ENCODE measurements at regions not wholly inside any gene's neighbourhood (a gene's known extent, or its start where the extent isn't known, plus 50 kb on each side); places are given as distances from the start of the nearest gene placed in this dataset.
A peak's percentile ranks its signal among the peaks of the same experiment; 100 is the strongest.

DNA sequence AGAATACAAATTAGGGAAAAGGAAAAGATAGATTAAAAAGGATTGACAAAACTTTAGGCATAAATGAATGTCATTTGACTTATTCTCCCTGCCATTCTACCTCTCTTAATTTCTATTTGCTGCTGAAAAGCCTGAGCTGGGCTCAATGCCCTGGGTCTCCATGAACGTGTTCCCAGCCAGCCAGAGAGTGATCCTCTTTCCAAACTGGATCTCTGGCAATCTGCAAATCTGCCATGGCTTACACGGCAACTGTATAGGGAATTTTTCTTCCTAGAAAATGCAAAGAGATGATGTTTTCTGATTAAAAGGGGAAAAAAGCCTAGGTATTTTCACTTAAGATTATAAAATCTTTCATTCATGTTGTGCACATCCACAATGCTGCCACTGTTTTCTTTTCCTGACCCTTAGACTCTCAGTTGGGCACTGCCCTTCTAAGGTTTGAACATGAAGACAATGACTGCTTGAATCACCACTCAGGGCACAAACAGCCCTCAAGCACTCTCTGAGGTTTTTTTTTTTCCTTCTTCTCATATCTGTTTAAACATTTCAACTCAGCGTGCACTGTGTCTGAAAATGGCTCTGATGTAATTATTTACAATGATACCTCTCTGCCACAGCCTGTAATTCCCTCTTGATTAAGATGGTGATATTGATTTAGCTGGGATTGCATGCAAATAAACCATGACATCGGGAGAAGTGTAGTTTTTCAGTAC lies 60.3 kb downstream of the DACT1 start:
- no peak for DNase-seq (ENCODE audit: low read depth)

DNA sequence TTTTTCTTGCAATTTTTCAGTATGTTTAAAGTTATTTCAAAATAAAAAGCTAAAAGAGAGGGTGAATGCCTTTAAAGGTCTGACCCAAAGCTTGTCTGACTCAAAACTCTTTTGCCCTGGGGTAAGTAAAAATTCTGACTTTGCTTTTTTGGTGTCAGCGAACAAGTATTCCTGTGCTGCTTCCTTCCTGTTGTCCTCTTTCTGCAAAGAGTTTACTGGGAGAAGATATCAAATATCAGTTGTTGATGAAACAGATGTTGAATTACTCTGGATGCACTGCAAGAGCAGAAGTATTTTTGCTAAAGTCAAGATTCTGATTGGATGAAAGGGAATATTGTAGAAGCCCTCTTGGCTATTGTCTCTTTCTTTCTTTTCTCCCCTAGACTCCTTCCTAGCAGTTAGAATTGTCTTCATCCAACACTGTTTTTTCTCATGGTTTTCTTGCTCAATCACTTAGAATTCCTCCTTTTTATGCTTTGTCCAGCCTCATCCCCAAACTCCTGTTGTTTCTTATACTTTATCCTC lies 62.0 kb downstream of the DACT1 start:
- no peak for DNase-seq (ENCODE audit: low read depth)

DNA sequence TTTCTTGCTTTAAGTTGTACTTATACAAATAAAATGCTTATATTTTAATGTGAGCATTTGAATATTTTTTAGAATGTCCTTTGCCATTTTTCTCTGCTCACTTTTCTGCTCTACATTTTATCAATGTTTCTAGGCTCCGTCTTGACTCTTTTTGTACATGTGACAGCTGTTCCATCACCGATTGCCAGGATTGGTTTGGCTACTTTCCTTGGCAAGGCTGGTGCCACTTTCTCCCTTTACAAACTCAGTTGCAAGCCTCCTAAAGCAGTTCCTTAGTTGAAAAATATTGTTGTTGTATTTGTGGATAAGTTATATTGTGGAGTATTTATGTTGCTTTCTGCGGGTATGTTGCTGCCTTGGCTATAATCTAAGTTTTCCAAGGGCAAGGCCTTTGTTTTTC lies 63.4 kb downstream of the DACT1 start:
- no peak for DNase-seq (ENCODE audit: low read depth)

DNA sequence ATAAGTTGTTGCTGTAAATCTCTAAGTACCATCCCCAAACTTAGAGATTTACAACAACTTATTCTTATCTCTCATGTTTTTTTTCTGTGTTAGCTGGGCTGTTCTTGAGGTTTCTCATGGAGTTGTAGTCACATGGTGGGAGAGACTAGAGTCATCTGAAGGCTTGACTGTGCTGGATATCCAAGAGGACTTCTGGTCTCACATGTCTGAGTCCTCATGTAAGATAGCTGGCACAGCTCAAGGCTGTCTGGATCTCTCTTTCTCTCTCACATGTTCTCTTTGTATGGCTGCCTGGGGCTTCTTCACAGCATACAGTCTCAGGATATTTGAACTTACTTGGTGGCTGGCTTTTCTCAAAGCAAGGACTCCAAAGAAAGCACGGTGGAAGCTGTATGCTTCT lies 63.8 kb downstream of the DACT1 start:
- DNase-seq (ENCODE audit: low read depth) = no peak

DNA sequence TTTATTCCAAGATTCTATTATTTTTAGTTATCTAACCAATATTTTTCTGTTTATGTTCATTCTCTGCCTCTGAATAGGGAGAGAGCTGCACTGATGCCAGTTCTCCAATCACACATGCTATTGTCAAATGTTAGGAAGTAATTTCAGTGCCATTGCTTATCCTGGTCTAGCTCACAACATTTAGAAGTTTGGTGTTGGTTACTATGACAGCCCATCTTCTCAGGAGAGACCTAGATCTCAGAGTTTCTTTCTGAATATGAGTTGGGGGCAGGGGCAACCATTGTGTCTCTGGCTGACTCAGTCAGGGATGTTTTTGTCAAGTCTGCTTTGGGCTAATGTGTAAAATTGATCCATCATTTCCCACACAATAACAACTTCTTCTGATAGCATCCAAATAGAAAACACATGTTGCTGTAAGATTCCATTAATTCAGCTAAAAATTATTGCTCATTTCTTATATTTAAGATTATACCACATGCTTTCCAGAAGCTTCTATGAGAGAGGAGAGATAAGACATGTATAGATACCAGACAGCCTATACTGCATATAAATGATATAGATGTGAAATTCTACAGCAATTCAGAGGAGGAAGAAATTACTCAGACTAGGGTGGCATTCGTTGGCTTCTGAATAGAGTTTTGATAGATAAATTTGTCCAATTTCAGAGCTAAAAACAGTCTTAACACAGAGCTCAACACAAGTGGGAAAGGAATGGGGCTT lies 64.8 kb downstream of the DACT1 start:
- DNase-seq (ENCODE audit: low read depth) = no peak

DNA sequence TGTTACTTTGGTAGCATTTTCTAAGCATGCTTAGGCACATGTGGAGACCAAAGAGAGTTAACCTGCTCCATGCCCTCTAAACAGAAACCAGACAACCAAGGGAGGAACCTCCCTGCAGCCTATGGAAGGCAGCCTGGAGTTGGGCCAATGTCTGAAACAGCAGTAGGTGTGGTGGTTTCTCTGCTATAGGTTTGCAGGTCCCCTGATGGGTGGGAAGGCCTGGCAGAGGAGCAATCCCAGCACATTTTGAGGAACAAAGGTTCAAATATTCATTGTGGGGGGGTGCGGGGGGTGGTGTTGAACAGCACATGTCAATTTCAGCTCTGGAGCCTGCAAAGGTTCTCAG lies 65.4 kb downstream of the DACT1 start:
- DNase-seq (ENCODE audit: low read depth) = no peak

DNA sequence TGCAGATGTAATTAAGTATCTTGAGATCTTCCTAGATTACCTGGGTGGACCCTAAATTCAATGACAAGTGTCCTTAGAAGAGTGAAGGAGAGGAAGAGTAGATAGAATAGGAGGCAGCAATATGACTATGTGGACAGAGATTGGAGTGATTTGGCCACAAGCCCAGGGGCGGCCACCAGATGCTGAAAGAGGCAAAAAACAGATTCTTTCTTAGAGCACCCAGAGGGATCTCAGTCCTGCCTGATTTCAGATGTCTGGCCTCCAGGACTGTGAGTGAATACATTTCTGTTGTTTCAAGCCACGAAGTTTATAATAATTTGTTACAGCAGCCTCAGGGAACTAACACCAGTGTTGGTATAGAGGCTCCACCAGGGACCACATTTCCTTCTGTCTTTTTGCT lies 67.3 kb downstream of the DACT1 start:
- DNase-seq (ENCODE audit: low read depth) = no peak

DNA sequence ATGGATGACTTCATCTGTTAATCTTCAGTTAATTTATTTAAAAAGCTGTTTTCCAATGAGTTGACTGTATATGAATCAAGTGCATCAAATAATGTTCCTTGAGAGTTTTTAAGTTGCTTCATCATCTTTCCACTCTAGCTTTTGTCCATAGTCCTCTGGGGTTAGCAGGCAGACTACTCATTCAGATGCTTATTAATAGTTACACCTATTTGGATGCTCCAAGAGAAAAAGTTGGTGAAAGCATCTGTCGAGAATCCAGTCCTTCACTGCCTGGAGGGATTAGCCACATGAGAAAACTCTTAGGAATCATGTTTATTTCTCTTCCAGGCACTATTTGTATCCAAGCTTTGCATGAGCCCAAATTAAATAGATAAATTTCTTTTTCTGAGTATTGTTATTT lies 70.2 kb downstream of the DACT1 start:
- DNase-seq (ENCODE audit: low read depth) = no peak

DNA sequence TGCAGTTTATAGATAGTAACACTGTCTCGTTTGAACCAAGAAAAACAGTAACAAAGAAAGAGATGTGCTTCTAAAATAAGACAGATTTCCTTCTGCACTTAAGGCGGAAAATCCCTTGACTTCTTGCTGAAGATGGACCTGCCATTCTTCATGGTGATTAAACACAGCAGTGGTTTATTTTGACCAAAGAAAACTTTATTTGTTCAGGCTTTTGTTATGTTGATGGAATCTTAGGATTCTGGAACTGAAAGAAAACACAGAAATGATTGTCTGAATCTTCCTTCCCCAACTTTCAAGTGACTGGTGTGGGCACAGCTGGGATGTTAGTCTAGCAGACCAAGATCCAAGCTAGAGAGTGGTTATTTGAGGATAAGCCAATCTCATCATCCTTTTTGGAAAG lies 72.2 kb downstream of the DACT1 start:
- DNase-seq (ENCODE audit: low read depth) = no peak

DNA sequence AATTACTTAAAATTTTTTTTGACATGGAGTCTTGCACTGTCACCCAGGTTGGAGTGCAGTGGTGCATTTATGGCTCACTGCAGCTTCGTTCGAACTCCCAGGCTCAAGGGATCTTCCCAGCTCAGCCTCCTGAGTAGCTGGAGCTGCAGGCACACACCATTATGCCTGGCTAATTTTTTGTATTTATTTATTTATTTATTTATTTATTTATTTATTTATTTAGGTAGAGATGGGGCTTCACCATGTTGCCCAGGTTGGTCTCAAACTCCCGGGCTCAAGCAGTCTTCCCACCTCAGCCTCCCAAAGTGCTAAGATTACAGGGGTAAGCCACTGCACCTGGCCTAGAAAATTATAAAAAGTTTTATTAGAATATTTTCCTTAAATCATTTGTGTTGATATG lies 73.6 kb downstream of the DACT1 start:
- no peak for DNase-seq (ENCODE audit: low read depth)

DNA sequence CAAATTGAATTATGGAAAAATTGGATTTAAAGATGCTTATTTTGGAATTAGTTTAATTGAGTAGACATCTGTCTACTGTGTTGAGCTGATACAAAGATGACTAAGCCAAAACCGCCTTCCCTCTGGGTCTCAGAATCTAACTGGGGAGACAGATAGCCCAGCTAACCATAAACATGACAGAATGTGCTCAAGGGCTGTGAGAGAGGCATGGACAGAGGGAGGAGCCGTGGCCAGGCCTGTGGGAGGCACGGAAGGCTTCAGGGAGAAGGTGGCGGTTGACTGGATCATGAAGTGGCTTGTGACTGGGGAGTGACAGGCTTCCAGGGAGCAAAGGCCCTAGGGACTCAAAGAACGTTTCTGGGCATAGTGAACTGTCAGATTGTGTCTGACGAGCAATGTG lies 74.6 kb downstream of the DACT1 start:
- peak; percentile 54 for DNase-seq (ENCODE audit: low read depth)

DNA sequence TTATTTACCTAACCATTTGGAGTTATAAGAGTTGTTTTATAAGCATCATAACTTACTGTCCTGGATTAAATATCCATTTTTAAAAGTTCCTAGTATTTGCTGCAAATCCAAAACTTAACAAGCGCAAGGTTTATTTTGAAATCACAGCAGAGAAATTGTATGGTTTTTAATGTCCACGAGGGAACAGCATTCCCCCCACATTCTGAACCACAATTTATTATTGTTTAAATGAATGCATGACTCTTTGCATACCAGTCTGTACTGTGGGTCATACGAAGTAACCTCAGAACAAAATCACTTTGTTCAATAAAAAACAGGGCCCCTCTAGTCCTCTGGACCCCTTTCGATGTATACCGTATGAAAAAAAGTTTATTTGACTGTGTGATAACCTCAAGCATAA lies 75.9 kb downstream of the DACT1 start:
- DNase-seq (ENCODE audit: low read depth) = no peak

DNA sequence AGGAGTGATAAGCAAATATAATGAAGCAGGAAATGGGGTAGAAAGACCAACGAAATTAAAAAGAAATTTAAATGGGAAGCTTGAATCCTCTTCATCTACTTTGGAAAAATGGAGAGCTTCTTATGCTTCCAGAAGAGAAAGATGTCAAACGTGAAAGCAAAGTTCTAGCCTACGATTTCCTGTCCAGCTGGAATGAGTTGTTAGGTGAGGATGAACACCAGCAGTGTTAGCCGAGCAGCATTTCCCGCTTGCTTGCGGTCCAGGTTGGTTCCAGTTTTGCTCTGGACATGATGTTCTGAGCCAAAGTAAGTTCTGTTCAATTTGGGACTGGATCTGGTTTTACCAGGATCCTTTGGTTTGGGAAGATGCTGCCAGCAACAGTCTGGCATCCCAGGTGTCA lies 78.9 kb downstream of the DACT1 start:
- no peak for DNase-seq (ENCODE audit: low read depth)

DNA sequence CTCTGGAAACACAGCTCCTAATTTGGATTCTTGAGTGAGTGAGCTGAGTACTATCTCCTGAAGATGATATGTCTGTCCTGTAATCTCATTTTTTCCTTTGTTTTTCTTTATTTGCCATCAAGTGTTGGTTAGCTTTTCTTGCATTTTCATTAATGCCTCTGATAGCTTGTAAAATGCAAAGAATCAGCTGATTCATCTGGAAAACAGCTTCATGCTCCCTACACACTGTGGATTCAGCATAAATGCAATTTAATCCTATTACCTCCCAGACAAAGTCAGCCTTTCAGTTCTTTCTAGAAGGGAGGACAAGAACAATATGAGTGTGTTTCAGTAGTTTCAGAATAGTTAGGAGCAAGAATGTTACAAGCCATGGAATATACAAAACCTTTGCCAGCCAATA lies 79.4 kb downstream of the DACT1 start:
- DNase-seq (ENCODE audit: low read depth) = no peak

DNA sequence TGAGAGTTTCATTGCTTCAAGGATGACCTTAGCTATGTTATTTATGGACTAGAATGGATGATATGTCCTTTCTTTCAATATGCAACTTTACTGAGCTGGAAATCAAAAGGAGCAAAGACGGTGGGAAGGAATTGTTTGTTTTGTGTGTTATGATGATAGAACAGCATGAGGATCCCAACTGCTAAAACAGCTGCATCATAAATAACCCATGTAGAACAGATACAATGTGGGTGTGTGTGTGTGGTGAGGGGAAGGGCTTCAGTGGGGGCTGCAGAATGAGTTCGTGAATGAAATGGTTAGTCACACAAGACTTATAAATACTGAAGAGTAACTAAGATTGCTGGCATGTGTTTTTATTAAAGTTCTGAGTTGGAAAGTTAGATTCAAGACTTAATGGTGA lies 80.1 kb downstream of the DACT1 start:
- DNase-seq (ENCODE audit: low read depth) = peak; percentile 92

DNA sequence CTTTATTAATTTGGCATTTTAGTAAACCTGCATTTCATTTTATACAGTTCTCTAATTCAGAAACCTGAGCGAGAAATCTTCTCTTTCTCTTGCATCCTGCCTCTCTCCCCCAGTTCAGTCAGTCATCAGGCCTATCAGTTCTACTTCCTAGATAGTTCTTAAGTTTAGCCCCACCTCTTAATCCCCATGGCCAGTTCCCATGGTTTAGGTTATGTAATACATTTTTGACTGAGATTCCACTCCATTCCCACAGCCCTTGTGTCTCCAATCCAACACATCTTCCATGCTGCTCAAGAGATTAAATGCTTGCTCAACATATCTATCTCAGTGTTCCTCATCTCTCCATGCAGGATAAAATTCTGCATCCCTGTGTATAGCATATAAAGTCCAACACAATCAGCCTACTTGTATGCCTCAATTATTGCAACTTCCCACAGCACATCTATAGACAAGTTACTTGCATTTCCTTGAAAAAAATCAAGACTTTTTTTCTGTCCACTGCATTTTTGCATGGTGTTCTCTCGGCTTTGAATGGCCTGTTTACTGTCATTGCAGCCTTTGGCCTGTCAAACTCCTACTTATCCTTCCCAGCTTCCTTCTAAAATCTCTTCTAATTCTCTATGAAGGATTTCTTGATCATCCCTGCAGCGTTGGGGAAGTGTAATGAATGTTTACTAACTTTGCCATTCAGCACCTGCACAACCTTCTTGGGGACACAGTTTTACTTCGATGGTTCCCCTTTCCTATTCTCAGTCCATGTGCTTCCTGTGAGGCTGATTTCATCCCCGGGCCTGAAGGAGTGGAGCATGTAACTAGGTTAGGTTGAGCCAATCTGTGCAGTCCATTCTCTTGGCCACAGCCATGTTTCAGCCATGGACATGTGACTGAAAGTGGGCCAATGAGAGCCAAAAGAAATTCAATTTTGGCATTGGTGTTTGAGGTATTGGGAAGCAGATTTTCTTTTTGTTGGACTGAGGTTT lies 80.8 kb downstream of the DACT1 start:
- peak; percentile 43 for DNase-seq (ENCODE audit: low read depth)

DNA sequence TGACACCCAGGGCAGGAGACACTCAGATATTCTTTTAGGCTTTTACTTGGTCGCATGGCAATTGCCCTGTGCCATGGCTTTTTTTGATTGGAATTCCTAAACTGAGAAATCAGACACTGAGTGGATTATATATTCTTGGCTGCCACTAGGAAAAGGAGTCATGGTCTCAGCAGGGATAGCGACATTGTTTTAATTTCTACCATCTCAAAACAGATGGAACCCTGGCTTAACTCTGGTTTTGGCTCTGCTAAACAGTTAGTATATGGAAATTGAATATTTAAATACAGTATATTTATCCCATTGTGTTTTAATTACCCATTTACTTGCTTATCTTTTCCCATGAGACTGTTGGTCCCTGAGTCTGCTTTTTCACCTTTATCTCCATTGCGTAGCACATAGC lies 84.0 kb downstream of the DACT1 start:
- DNase-seq (ENCODE audit: low read depth) = no peak

DNA sequence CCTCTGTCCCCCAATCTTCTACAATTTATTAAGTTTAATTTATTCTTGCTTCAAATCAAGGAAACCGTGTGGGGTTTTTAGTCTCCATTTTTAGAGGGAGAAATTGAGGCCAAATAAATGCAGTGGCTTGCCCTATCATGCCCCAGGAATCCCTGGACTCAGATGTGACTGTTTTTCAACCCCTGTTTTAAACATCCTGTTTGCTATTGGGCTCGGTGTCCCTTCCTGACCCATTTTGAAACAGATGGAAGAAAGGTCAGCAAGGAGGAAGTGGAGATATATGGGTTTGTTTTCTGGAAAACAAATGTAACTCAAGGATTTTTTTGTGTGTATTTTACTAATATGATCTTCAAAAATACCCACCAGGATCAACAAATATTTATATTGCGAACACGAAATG lies 84.7 kb downstream of the DACT1 start:
- peak; percentile 38 for DNase-seq (ENCODE audit: low read depth)

DNA sequence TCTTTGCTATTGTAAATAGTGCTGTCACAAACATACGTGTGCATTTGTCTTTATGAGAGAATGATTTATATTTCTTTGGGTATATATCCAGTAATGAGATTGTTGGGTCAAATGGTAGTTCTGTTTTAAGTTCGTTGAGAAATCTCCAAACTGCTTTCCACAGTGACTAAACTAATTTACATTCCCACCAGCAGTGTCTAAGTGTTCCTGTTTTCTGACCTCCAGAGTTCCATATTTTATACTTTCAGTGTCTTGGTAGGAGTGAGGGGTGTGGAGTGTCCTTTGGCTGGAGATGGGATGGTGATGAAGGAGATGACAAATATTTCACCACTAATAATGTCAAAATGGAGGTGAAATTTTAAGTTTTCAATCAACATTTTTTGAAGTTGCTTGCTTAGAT lies 86.4 kb downstream of the DACT1 start:
- DNase-seq (ENCODE audit: low read depth) = no peak

DNA sequence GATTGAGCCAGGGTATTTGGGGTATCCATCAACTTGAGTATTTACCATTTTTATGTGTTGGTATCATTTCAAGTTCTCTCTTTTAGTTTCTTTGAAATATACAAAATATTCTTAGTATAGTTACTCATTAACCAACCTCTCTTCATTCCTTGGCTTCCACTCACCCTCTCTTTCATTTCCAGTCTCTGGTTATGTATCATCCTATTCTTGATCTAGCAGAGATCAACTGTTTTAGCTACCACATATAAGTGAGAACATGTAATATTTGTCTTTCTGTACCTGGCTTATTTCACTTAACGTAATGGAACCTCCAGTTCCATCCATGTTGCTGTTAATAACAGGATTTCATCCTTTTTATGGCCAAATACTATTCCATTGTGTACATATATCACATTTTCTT lies 86.9 kb downstream of the DACT1 start:
- DNase-seq (ENCODE audit: low read depth) = no peak

DNA sequence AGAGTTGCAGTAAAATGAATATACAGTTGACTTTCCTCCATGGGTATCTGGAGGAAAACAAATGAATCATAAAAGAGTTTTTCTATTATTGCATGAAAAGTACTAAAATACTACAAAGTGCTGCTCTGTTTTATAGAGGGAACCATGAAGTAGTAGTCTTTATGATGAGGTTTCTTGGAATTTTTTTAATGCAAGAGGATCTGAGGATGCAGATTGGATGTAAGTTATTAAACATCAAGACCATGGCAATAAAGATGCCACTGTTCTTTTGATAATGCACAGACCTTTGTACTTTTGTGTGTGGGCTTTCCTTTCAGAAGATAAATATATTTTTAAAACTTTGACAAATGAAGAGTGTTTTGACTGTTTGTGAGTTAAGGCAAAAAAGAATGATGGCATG lies 87.5 kb downstream of the DACT1 start:
- DNase-seq (ENCODE audit: low read depth) = no peak

DNA sequence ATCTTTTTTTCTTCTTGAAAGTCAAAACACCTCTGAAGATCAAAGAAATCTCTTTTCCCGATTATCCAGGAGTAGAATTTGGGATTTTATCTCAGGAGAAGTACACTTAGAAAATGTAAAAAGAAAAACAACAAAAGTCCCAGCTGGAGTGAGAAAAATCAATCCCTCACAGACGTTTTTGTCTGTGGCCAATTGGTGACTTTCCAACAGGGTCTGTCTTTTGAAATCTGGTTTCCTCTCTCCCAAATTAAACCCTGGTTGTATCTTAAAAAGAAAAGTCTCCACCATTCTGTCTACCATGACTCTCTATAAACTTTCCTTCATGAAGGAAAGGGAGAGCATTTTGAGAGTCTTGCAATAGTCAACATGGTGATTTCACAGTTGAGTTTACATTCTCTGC lies 88.1 kb downstream of the DACT1 start:
- DNase-seq (ENCODE audit: low read depth) = no peak

All from myocyte (in vitro differentiated cells).